ENCODE measurements at regions not wholly inside any gene's neighbourhood (a gene's known extent, or its start where the extent isn't known, plus 50 kb on each side); places are given as distances from the start of the nearest gene placed in this dataset.

DNA sequence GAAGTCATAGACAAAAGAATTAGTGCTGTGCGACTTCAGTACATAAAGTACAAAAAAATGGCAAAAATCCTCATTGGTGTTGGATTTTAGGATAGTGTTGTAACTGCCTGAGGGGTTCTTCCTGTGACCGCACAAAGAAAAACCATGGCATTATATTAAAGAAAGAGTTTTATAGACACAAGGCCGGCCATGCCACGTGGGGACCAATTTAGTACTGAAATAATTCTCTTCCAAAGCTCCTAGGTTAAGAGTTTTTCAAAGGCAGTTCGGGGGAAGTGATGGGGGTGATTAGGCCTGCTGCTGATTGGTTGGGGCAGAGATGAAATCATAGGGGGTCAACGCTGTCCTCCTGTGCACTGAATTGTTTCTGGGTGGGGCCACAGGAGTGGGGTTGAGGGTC is 150.9 kb upstream of the EEA1 start:
- TF ChIP-seq, protein P1, sequence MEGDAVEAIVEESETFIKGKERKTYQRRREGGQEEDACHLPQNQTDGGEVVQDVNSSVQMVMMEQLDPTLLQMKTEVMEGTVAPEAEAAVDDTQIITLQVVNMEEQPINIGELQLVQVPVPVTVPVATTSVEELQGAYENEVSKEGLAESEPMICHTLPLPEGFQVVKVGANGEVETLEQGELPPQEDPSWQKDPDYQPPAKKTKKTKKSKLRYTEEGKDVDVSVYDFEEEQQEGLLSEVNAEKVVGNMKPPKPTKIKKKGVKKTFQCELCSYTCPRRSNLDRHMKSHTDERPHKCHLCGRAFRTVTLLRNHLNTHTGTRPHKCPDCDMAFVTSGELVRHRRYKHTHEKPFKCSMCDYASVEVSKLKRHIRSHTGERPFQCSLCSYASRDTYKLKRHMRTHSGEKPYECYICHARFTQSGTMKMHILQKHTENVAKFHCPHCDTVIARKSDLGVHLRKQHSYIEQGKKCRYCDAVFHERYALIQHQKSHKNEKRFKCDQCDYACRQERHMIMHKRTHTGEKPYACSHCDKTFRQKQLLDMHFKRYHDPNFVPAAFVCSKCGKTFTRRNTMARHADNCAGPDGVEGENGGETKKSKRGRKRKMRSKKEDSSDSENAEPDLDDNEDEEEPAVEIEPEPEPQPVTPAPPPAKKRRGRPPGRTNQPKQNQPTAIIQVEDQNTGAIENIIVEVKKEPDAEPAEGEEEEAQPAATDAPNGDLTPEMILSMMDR (conservative IDR thresholded peaks at IDR 0.05; ENCODE audit: low read depth, low read length), result no peak
- TF ChIP-seq EZH2 (IDR thresholded peaks at IDR 0.05; ENCODE audit: low read length, unreplicated experiment) (no peak), EZH2phosphoT487 (IDR thresholded peaks at IDR 0.05; ENCODE audit: borderline replicate concordance, low read length) (no peak)

Data from PC-3 (cell line).